AG04449 (cell line): ENCODE measurements at regions not wholly inside any gene's neighbourhood (a gene's known extent, or its start where the extent isn't known, plus 50 kb on each side); places are given as distances from the start of the nearest gene placed in this dataset.

Source experiments
- CTCF ChIA-PET: fragments of 350-600 bp; formaldehyde crosslinking; extraction: SDS; loops from one replicate; lab custom pipeline; 2021; ENCODE audit warnings: antibody characterized with exemption; lab: Yijun Ruan, JAX
- POLR2A ChIA-PET: fragments of 400-600, 350-600 bp; formaldehyde crosslinking; extraction: SDS; loops from one replicate; lab custom pipeline; 2020; ENCODE audit warnings: antibody characterized with exemption, inconsistent platforms; lab: Yijun Ruan, JAX
- DNase-seq: peaks from one replicate; pipeline ENCODE4 v3.0.0-alpha.2; 2010; ENCODE audit warnings: low read depth, low spot score
- H3K4me3 ChIP-seq: 2 replicates; pipeline ENCODE4 v1.5.1; 2011; ENCODE audit warnings: low read depth, mild to moderate bottlenecking, control low read depth, low read length
- TF ChIP-seq, protein P1 (sequence below): IDR thresholded peaks from one replicate; pipeline ENCODE4 v1.5.1; 2011; ENCODE audit warnings: mild to moderate bottlenecking, moderate library complexity, low read length, control low read depth, inconsistent platforms; ENCODE audit not compliant: insufficient read depth; ENCODE audit errors: missing control alignments

DNA sequence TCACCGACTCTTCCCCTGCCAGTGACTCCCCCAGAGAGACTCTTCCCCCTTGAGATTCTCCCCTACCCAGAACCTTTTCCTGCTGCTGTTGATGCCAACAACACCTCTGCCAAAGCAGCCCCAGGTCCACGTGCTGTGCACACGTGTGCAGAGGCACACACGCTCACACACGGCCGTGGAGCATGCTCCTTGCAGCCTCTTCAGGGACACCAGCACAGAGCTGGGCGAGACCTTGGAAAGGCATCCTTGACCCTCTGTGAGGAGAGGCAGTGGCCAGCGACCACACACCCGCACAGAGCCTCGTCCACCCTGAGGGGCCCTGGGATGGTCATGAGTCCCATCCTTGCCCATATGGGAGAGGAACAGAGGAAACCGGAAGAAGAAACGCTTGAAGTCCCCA, 181.9 kb downstream of the RBFOX3 start:
- TF ChIP-seq, protein P1, sequence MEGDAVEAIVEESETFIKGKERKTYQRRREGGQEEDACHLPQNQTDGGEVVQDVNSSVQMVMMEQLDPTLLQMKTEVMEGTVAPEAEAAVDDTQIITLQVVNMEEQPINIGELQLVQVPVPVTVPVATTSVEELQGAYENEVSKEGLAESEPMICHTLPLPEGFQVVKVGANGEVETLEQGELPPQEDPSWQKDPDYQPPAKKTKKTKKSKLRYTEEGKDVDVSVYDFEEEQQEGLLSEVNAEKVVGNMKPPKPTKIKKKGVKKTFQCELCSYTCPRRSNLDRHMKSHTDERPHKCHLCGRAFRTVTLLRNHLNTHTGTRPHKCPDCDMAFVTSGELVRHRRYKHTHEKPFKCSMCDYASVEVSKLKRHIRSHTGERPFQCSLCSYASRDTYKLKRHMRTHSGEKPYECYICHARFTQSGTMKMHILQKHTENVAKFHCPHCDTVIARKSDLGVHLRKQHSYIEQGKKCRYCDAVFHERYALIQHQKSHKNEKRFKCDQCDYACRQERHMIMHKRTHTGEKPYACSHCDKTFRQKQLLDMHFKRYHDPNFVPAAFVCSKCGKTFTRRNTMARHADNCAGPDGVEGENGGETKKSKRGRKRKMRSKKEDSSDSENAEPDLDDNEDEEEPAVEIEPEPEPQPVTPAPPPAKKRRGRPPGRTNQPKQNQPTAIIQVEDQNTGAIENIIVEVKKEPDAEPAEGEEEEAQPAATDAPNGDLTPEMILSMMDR: no peak
- H3K4me3 ChIP-seq: no peak overlapping the region
- ChIA-PET CTCF (no interaction called here), POLR2A (no interaction called here)
- DNase-seq: no peak

DNA sequence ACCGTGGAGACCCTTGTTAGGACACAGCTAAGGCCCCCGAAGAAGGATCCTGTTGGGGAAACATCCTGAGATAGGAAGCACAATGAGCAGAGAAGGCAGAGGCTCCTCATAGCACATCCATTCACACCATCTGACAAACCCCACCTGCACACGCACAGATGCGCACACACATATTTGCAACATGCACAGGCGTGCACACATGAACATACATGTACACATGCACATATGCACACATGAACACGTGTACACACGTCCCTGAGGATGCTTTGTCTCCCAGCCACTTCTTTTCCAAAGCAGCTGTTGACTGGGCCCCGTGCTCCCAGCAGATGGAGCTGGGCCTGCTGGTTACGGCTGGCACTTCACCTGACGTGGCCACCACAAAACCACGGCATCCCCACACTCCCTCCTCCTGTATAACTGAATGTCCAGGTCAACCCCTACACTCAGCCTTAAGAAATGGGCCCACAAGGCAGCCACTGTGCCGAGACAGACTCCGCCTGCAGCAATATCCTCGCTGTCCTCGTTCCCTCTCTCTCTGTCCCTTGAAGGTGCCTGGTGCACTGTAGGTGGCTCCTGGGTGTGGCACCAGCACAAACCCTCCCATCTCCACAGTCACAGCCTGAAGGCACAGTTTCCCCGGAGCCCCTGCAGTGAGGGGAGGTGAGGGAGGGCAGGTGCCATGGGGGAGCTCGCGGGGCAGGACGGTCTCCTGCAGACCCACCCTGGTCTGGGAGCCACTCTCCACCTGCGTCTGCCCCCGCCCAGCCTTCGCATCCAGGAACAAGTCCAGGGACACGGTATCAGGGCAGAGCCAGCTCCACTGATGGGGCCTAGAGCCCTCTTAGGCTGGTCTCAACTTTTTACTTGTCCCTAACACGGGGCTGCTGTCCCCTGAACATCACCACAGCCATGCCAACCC, 183.0 kb downstream of the RBFOX3 start:
- no peak for DNase-seq
- POLR2A ChIA-PET: no interaction called here
- CTCF ChIA-PET: no interaction called here

DNA sequence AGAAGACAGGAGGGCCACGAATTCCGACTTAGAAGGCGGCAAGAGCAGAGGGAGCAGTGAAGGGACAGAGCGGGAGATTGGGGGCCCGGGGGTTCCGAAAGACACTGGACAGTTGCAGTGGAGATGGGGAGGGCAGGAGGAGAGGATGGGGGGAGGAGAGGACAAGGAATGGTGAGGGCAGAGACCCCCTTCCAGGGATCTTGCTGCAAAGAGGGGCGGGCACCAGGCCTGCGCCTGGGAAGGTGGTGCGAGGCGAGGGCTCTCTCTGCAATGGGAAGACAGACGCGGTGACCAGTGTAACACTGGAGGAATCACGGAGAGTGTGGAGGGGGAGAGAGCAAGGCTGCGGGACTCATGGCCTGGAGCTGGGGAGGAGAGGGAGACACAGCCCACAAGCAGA, 185.2 kb downstream of the RBFOX3 start:
- TF ChIP-seq, protein P1: no peak
- no peak overlapping the region for H3K4me3 ChIP-seq
- no peak for DNase-seq
- POLR2A ChIA-PET: no interaction called here
- CTCF ChIA-PET: interaction anchor here (1.1 kb wide), 1 partner anchor 25 kb away, joined by 3 read pairs; no protein-coding TSS in a partner anchor

More for the DNA sequence above, 183.0 kb downstream of the RBFOX3 start:
- H3K4me3 ChIP-seq: no peak overlapping the region
- TF ChIP-seq, protein P1: no peak

DNA sequence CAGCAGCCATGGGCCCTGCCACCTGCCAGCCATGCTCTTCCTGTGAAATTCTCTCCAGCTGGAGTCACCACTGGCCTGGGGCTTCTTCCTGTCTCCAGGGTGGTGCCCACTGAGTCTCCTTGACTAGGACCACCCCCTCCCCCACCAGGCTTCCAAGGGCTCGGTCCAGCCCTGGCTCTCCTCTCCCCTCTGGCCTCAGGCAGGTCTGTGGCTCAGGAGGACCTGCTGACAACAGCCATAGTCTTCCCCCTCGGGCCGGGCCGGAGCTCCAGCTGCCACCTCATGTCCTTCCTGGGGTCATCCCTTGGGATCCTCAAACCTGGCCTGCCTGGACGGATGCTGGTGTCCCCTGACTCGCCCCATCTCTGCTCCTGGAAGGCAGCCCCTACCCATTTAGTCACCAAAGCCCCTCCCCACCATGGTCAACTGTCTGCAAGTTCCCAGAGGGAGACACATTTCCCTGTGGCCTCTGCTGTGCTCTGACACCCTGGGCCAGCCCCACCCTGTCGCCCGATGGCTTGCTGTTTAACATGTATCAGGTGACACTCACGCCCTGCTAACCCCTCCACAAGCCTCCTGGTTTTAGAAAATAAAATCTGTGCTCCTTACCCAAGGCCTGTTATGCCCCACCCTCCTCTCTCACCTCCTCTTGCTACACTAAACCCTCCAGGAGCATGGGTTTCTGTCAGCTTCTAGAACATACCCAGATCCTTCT, 186.2 kb downstream of the RBFOX3 start:
- TF ChIP-seq, protein P1: no peak
- no peak overlapping the region for H3K4me3 ChIP-seq
- ChIA-PET CTCF (no interaction called here), POLR2A (no interaction called here)
- DNase-seq: no peak

DNA sequence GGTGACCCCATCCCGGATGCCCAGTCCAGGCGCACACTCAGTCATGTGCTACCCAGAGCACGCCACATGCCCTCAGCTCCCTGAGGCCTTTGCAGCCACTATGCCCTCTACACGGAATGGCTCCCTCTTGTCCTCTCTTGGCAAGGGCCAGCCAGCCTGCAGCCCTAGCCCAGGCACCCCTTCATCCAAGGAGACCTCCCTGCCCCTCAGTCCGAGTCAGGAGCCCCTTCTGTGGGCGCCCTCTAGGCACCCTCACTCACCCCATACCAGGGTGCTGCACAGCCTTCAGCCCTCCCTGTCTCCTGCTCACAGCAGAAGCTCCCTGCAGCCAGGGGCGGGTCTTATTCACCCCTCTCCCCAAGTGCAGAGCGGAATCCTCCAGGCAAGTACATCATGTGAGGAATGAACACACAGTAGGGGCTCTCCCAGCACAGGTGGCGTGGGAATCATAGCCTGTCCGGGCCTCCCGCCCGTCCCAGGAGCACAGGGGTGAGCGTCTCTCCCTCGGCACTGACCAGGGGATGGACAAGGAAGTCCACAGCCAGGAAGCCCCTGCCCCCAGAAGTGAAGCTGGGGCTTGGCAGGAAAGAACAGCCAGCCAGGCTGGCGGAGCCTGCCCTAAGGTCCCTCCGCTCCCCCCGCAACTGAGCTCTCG, 186.9 kb downstream of the RBFOX3 start:
- DNase-seq: no peak
- TF ChIP-seq, protein P1: no peak
- CTCF ChIA-PET: no interaction called here
- POLR2A ChIA-PET: no interaction called here
- no peak overlapping the region for H3K4me3 ChIP-seq

DNA sequence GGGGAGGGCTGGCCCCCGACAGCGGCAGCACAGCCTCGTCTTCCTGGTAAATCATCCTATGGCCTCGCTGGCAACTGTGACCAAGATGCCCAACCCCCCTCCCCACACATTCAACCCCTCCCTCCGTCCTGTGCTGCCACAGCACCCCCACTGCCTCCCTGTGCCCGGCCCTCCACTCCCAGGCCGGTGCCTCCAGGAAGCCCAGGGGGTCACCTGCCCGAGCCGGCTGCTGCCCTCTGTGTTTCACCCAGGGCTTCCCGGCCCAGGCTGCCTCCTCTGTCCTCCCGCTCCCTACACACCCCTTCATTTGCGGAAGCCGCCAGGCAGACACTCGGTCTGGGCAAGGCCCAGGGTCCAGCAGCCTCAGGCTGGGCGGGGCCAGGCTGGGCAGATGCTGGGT, 188.6 kb downstream of the RBFOX3 start:
- no peak overlapping the region for H3K4me3 ChIP-seq
- CTCF ChIA-PET: no interaction called here
- DNase-seq: no peak
- TF ChIP-seq, protein P1: no peak
- POLR2A ChIA-PET: no interaction called here
